Endothelial cell of umbilical vein (primary cell): ENCODE measurements at regions not wholly inside any gene's neighbourhood (a gene's known extent, or its start where the extent isn't known, plus 50 kb on each side); places are given as distances from the start of the nearest gene placed in this dataset.

Source experiments
- BruUV-seq: library from RNA; stranded (reverse); fragments of 400-500 nt; replicated peaks from 2 replicates; lab custom pipeline; 2021; lab: Mats Ljungman, UMichigan
- CTCF ChIA-PET: fragments of 300-600, 350-600 bp; sonication (Branson Sonifier 250); formaldehyde crosslinking; loops from one replicate; lab custom pipeline; 2021; ENCODE audit warnings: antibody characterized with exemption, inconsistent platforms; lab: Charles Lee
- POLR2A ChIA-PET: fragments of 300-600, 350-600 bp; sonication (Branson Sonifier 250); formaldehyde crosslinking; loops from one replicate; lab custom pipeline; 2021; ENCODE audit warnings: antibody characterized with exemption, inconsistent platforms; lab: Charles Lee
- DNase-seq: peaks from one replicate; pipeline ENCODE4 v3.0.0-alpha.2; 2011; ENCODE audit warnings: low read depth, low spot score
- FAIRE-seq: peaks from 2 replicates; lab custom pipeline; 2011; peaks lifted over from hg19 to GRCh38; lab: Jason Lieb, UNC
- H2AFZ ChIP-seq: 2 replicates; pipeline ENCODE4 v1.6.0; 2012; ENCODE audit warnings: low read depth, low read length, control low read depth, inconsistent platforms
- H3K27ac ChIP-seq: 2 replicates; pipeline ENCODE4 v1.5.1; 2011; ENCODE audit warnings: low read depth, mild to moderate bottlenecking, control low read depth, low read length, moderate library complexity; ENCODE audit not compliant: insufficient read depth
- H3K27me3 ChIP-seq, 2 experiments: 2 replicates each; pipeline versions ENCODE4 v1.6.0 to v1.6.1; 2011; ENCODE audit warnings: low read length in 2 of 2, mixed read lengths in 1 of 2; ENCODE audit not compliant: control insufficient read depth in 2 of 2, insufficient read depth in 2 of 2
- H3K36me3 ChIP-seq, 2 experiments: 2 replicates in 1 of 2; 3 replicates in 1 of 2; pipeline ENCODE4 v1.5.1; 2011; ENCODE audit warnings: low read length in 2 of 2, mild to moderate bottlenecking in 1 of 2, moderate library complexity in 1 of 2; ENCODE audit not compliant: control insufficient read depth in 2 of 2, insufficient read depth in 2 of 2; ENCODE audit errors: extremely low read depth in 1 of 2
- H3K4me1 ChIP-seq: 3 replicates; pipeline ENCODE4 v1.5.1; 2011; ENCODE audit warnings: mild to moderate bottlenecking, low read length; ENCODE audit not compliant: control insufficient read depth, insufficient read depth; ENCODE audit errors: extremely low read depth
- H3K4me2 ChIP-seq: 2 replicates; pipeline ENCODE4 v1.6.1; 2011; ENCODE audit warnings: low read length, control low read depth, mixed read lengths; ENCODE audit not compliant: insufficient read depth
- H3K4me3 ChIP-seq, 3 experiments: fragments of 200-600 bp in 1 of 3; sonication (generic), shearing (Covaris generic) in 1 of 3; replicated peaks in 1 of 3; 2 replicates each; pipeline ENCODE4 v1.5.1; 2011 to 2016; ENCODE audit warnings: control low read depth in 3 of 3, low read length in 3 of 3, mild to moderate bottlenecking in 2 of 3, inconsistent platforms in 1 of 3, low read depth in 1 of 3, moderate library complexity in 1 of 3; ENCODE audit not compliant: insufficient read depth in 1 of 3
- H3K79me2 ChIP-seq: 2 replicates; pipeline ENCODE4 v1.6.0; 2012; ENCODE audit warnings: low read length, inconsistent platforms; ENCODE audit not compliant: control insufficient read depth, insufficient read depth
- H3K9ac ChIP-seq: replicated peaks from 2 replicates; pipeline ENCODE3; 2011; ENCODE audit warnings: low read length, control low read depth; ENCODE audit not compliant: insufficient read depth; ENCODE audit errors: extremely low read depth
- H3K9me1 ChIP-seq: replicated peaks from 3 replicates; pipeline ENCODE4 v1.6.0; 2011; ENCODE audit warnings: mild to moderate bottlenecking, low read length; ENCODE audit not compliant: control insufficient read depth, insufficient read depth; ENCODE audit errors: extremely low read depth
- H3K9me3 ChIP-seq: replicated peaks from 2 replicates; pipeline ENCODE4 v1.5.1; 2012; ENCODE audit warnings: low read length, inconsistent platforms; ENCODE audit not compliant: control insufficient read depth, insufficient read depth
- H4K20me1 ChIP-seq: replicated peaks from 2 replicates; pipeline ENCODE3; 2011; ENCODE audit warnings: mild to moderate bottlenecking, low read length; ENCODE audit not compliant: control insufficient read depth, insufficient read depth; ENCODE audit errors: extremely low read depth
- CTCF ChIP-seq, 2 donors: IDR thresholded peaks; 1 replicate in 1 of 2; 2 replicates in 1 of 2; pipeline ENCODE4 v1.5.1; 2011; ENCODE audit warnings: low read length in 2 of 2, mild to moderate bottlenecking in 2 of 2, moderate library complexity in 2 of 2, control low read depth in 1 of 2, inconsistent platforms in 1 of 2, low read depth in 1 of 2; ENCODE audit not compliant: insufficient read depth in 1 of 2; ENCODE audit errors: extremely low read depth in 1 of 2
- EZH2 ChIP-seq: IDR thresholded peaks from 2 replicates; pipeline ENCODE4 v1.6.1; 2012; ENCODE audit warnings: borderline replicate concordance, low read depth, mild to moderate bottlenecking, moderate library complexity, low read length, inconsistent platforms; ENCODE audit not compliant: severe bottlenecking
- FOS ChIP-seq: IDR thresholded peaks from 2 replicates; pipeline ENCODE4 v1.6.1; 2011; ENCODE audit warnings: mild to moderate bottlenecking, low read length, moderate library complexity, borderline replicate concordance; ENCODE audit not compliant: insufficient read depth
- GATA2 ChIP-seq: IDR thresholded peaks from 2 replicates; pipeline ENCODE4 v1.7.0; 2011; ENCODE audit warnings: low read depth, mild to moderate bottlenecking, moderate library complexity, mixed read lengths, low read length; ENCODE audit not compliant: insufficient read length, insufficient read depth
- JUN ChIP-seq: IDR thresholded peaks from 2 replicates; pipeline ENCODE4 v1.6.1; 2011; ENCODE audit warnings: borderline replicate concordance, low read depth; ENCODE audit not compliant: insufficient read length, insufficient read depth
- MAX ChIP-seq: IDR thresholded peaks from 2 replicates; pipeline ENCODE4 v1.6.1; 2011; ENCODE audit not compliant: insufficient read depth, insufficient read length
- MYC ChIP-seq: IDR thresholded peaks from one replicate; pipeline ENCODE4 v1.6.1; 2011; ENCODE audit warnings: mild to moderate bottlenecking, low read depth, low read length
- POLR2A ChIP-seq: IDR thresholded peaks from 2 replicates; pipeline ENCODE4 v1.6.1; 2012; ENCODE audit warnings: low read depth, mild to moderate bottlenecking, control low read depth, low read length
- POLR2AphosphoS5 ChIP-seq: IDR thresholded peaks from 2 replicates; pipeline ENCODE4 v1.6.1; 2012; ENCODE audit warnings: low read depth, mild to moderate bottlenecking, control low read depth, low read length, moderate library complexity; ENCODE audit not compliant: insufficient read depth
- dilution Hi-C: fragments of 300-500 bp; cut with MboI; formaldehyde crosslinking; loops from one replicate; pipeline ENCODE4 v1.15.0; 2019; ENCODE audit warnings: low sequenced_read_pairs; ENCODE audit not compliant: extremely low pct_ligation_motif_present
- intact Hi-C: fragments of 100-400 bp; cut with micrococcal nuclease; formaldehyde crosslinking; loops from one replicate; pipeline ENCODE4 v1.10.0; 2022

- no peak for TF ChIP-seq POLR2A
- no peak for TF ChIP-seq FOS
- TF ChIP-seq EZH2, result no peak
- TF ChIP-seq POLR2AphosphoS5, result no peak
- TF ChIP-seq JUN, result no peak
- no peak for TF ChIP-seq CTCF (IDR thresholded peaks at IDR 0.05; ENCODE audit: extremely low read depth in 1 of 2, insufficient read depth in 1 of 2, low read depth in 1 of 2, low read length in 2 of 2)
- TF ChIP-seq GATA2, result no peak
- no peak for TF ChIP-seq MAX
- no peak for TF ChIP-seq MYC
- Histone ChIP-seq H3K4me3 (no peak overlapping the region), H4K20me1 (no peaks in the 10 kb centered on the region), H3K4me1 (peaks cover 20% of the 10 kb centered on the region), H3K9ac (no peak overlapping the region), H3K4me2 (no peak overlapping the region), H3K27ac (no peak overlapping the region), H3K27me3 (no peaks in the 10 kb centered on the region), H3K9me1 (no peaks in the 10 kb centered on the region), H3K36me3 (no peaks in the 10 kb centered on the region), H3K79me2 (no peaks in the 10 kb centered on the region), H3K9me3 (no peaks in the 10 kb centered on the region), H2AFZ (no peak overlapping the region)
- no TSS peak for BruUV-seq
- ChIA-PET POLR2A (no interaction called here), CTCF (interaction anchor here (0.7 to 1.8 kb wide), 6 partner anchors 10 to 229 kb away, joined by 3 to 7 read pairs (median 3); no protein-coding TSS in a partner anchor)
- FAIRE-seq (peak; percentile 57), DNase-seq (peak; percentile 85)
- dilution Hi-C loops (no loop called here), intact Hi-C loops (loop anchor here (2.0 kb wide), 1 partner anchor 136 kb away; the partner anchor contains the start of gene RBMS3)
Measured at GRCh38 chr3:29144361-29144760, 136.5 kb upstream of the RBMS3 start.
